Neural progenitor cell (in vitro differentiated cells): ENCODE measurements at regions not wholly inside any gene's neighbourhood (a gene's known extent, or its start where the extent isn't known, plus 50 kb on each side); places are given as distances from the start of the nearest gene placed in this dataset.

ENCODE experiments used
- EZH2phosphoT487 ChIP-seq: fragments of 200-600 bp; sonication (generic); IDR thresholded peaks from 2 replicates; pipeline ENCODE4 v1.6.1; 2017; ENCODE audit warnings: antibody characterized with exemption
- TF ChIP-seq, protein P1 (sequence below): fragments of 200-600 bp; sonication (generic); IDR thresholded peaks from 2 replicates; pipeline ENCODE4 v1.5.1; 2017; ENCODE audit warnings: antibody characterized with exemption, mild to moderate bottlenecking

DNA sequence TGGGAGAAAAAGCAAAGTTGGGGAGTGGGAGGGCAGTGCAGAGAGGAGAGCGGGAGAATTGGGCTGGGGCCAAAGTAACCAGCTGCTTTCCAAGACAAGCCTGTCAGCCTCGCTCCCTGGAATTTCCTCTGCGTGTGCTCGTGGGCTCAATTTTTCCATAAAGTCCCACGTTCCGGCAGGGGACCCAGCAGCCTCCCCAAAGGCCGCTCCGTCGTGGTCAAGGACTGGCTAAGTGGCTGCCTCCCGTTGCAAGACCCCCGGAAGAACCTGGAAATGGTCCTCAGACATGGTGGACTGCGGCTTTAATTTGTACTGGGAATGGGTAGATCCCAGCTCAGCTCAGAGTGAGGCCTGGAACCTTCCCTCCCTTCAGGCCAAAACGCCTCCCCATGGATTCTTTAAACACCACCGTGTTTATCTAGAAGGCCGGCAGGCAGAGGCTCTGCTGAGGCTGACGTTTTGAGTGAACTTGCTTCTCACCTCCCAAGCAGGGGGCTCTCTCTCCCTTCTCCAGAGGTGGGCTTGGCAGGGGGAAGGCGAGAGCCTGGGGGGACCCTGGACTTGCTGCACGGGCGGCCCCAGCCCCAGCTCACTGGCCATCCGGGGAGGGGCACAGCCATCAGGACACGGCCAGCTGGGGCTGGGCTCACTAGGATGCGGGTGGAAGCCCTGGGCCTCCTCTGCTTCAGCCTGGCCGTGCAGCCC is 190.0 kb downstream of the C16orf95 start:
- TF ChIP-seq, protein P1, sequence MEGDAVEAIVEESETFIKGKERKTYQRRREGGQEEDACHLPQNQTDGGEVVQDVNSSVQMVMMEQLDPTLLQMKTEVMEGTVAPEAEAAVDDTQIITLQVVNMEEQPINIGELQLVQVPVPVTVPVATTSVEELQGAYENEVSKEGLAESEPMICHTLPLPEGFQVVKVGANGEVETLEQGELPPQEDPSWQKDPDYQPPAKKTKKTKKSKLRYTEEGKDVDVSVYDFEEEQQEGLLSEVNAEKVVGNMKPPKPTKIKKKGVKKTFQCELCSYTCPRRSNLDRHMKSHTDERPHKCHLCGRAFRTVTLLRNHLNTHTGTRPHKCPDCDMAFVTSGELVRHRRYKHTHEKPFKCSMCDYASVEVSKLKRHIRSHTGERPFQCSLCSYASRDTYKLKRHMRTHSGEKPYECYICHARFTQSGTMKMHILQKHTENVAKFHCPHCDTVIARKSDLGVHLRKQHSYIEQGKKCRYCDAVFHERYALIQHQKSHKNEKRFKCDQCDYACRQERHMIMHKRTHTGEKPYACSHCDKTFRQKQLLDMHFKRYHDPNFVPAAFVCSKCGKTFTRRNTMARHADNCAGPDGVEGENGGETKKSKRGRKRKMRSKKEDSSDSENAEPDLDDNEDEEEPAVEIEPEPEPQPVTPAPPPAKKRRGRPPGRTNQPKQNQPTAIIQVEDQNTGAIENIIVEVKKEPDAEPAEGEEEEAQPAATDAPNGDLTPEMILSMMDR = no peak
- TF ChIP-seq EZH2phosphoT487 = no peak
